GM12891 (cell line): ENCODE measurements at regions not wholly inside any gene's neighbourhood (a gene's known extent, or its start where the extent isn't known, plus 50 kb on each side); places are given as distances from the start of the nearest gene placed in this dataset.
"Not testable (repeated sequence)": the region's sequence is repeated elsewhere in the genome, so short reads cannot be mapped to it uniquely, and the experiment has no call there.

ENCODE experiments used
- POLR2A ChIP-seq: IDR thresholded peaks from 2 replicates; pipeline ENCODE4 v1.6.1; 2011; ENCODE audit warnings: low read depth, low read length, control low read depth
- SPI1 ChIP-seq: IDR thresholded peaks from 2 replicates; pipeline ENCODE4 v1.6.1; 2011; ENCODE audit warnings: low read depth, low read length, control low read depth

DNA sequence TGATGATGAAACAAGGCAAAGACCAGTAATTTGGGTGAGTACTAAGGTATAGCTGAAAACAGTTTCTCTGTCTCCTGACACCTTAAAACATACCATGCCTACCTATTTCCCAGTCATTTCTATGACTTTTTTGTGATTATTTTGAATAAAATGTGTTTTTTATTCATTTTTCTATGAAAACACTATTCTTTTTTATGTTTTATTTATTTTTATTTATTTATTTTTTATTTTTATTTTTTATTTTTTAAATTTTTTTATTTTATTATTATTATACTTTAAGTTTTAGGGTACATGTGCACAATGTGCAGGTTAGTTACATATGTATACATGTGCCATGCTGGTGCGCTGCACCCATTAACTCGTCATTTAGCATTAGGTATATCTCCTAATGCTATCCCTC is 576.8 kb upstream of the TLE4 start:
- not testable (repeated sequence) for TF ChIP-seq POLR2A, SPI1
